ENCODE measurements at regions not wholly inside any gene's neighbourhood (a gene's known extent, or its start where the extent isn't known, plus 50 kb on each side); places are given as distances from the start of the nearest gene placed in this dataset.

DNA sequence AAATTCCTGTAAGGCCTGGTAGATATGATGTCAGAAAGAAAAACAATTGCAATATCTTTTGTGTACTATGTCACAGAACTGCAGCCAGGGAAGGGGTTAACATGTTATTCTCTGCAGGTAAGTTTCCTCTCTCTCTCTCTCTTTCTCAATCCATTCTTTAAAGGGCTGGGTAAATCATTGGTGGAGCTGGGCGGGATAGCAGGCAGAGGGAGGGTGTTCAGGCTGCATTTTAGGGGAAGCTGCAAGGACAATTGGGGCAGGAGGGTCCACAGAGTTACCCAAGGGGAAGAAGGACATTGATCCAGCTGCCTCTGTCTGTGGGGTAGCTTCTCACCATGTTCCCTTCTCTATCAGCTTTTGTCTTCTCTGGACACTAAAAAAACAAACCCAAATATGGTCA, 153.9 kb upstream of the BMPER start:
- Histone ChIP-seq H3K27me3 (ENCODE audit: control insufficient read depth, insufficient read depth, low read length) (no peaks in the 10 kb centered on the region), H3K4me3 (ENCODE audit: low read depth, low read length) (no peak overlapping the region), H3K9me3 (ENCODE audit: control insufficient read depth in 2 of 2, low read length in 2 of 2) (no peaks in the 10 kb centered on the region), H3K4me1 (ENCODE audit: control insufficient read depth, insufficient read depth, low read length, poor library complexity, severe bottlenecking) (no peaks in the 10 kb centered on the region), H3K27ac (ENCODE audit: insufficient read depth, low read length, poor library complexity, severe bottlenecking) (no peak overlapping the region), H3K36me3 (ENCODE audit: control insufficient read depth, insufficient read depth, low read length) (no peaks in the 10 kb centered on the region)
- ATAC-seq (ENCODE audit: low read depth in 2 of 2) (no peak), DNase-seq (no peak)
- Mint-ChIP-seq H3K4me3 (no peak overlapping the region), H3K36me3 (no peaks in the 10 kb centered on the region), H3K27ac (no peak overlapping the region), H3K9me3 (peaks cover 0 to 6% (median 0%) of the 10 kb centered on the region in 7 donors), H3K27me3 (no peaks in the 10 kb centered on the region), H3K4me1 (no peaks in the 10 kb centered on the region)

DNA sequence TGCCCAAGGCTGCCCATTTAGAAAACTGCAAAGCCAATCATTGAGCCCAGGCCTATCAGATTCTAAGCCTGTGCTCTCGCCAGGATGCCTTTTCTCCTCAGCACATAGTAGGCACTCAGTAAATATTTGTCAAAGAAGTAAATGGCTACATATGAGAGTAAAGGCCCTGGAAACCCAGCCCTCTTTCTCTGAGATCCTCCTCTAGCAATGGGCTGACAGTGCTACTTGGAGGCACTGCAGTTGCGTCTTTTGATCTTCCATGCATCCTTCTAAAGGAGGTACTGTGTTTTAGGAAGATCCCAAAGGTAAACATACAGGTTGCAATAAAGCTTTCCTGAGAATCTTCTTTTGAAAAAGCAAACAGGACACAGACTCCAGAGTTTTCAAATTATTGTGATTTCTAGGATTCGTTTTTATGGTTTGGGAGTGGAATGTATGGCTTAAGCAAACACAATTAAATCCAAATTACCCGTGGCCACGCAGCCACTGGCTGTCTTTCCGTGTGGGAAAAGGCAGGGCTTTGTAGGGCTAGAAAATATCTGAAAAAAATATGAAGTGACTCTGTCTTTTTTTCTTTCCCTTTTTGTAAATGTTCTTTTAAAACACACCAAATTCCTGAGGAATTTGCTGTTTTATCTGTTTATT, 151.3 kb upstream of the BMPER start:
- H3K27me3 ChIP-seq (ENCODE audit: control insufficient read depth, insufficient read depth, low read length), result no peaks in the 10 kb centered on the region
- Mint-ChIP-seq H3K36me3 (no peaks in the 10 kb centered on the region), H3K4me1 (no peaks in the 10 kb centered on the region), H3K27ac (no peak overlapping the region), H3K27me3 (no peaks in the 10 kb centered on the region), H3K4me3 (no peak overlapping the region), H3K9me3 (peaks cover 0 to 7% (median 0%) of the 10 kb centered on the region in 7 donors)
- H3K9me3 ChIP-seq (ENCODE audit: control insufficient read depth in 2 of 2, low read length in 2 of 2), result no peaks in the 10 kb centered on the region
- no peak for ATAC-seq (ENCODE audit: low read depth in 2 of 2)
- H3K36me3 ChIP-seq (ENCODE audit: control insufficient read depth, insufficient read depth, low read length), result no peaks in the 10 kb centered on the region
- H3K27ac ChIP-seq (ENCODE audit: insufficient read depth, low read length, poor library complexity, severe bottlenecking), result no peak overlapping the region
- no peaks in the 10 kb centered on the region for H3K4me1 ChIP-seq (ENCODE audit: control insufficient read depth, insufficient read depth, low read length, poor library complexity, severe bottlenecking)
- no peak for DNase-seq
- no peak overlapping the region for H3K4me3 ChIP-seq (ENCODE audit: low read depth, low read length)

DNA sequence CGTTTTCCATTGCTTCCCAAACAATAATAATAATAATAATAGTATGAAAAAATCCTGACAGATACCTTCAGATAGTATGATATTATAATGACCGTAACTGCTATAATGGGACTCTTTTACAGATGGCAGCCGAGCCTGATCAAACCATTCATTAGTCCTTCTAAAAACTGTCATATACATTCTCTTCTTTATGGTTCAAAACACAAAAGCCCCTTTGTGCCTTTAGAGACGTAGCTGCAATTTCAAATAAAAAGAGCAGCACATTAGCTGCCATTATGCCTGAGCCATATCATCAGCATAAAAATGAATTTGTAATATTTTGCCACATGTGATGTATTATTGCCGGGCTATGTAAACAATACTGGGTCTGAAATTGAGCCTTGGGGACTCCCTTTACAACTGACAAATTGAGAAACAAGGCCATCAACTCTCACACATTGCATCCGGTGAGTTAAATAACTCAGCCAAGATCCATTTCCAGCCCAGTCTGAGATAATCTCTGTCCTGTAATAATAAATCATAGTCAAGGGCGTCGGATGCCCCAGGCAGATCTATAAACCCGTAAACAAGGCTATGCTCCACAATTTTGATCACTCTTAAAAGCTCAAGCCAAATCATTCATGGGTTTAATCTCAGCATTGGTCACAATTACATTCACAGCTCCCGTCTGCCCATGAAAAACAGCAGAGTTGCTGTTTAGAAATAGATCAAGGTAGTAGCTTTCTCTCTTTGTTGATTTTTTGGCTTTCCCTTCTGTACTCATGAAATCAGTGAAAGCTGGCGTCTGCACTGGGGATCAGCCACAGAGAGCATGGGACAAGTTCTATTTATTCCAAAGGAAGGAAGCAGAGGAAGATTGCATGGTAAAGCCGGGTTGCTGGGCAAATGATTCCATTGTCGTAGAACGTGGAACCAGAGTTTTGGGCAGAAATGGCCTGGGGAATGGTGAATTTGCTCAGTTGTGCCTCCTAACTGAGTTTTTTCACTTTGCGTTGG, 150.1 kb upstream of the BMPER start:
- H3K36me3 Mint-ChIP-seq, result no peaks in the 10 kb centered on the region
- no peak overlapping the region for H3K27ac ChIP-seq (ENCODE audit: insufficient read depth, low read length, poor library complexity, severe bottlenecking)
- H3K36me3 ChIP-seq (ENCODE audit: control insufficient read depth, insufficient read depth, low read length), result no peaks in the 10 kb centered on the region
- no peaks in the 10 kb centered on the region for H3K27me3 ChIP-seq (ENCODE audit: control insufficient read depth, insufficient read depth, low read length)
- H3K4me3 ChIP-seq (ENCODE audit: low read depth, low read length), result no peak overlapping the region
- ATAC-seq (ENCODE audit: low read depth in 2 of 2) (no peak), DNase-seq (no peak)
- H3K4me1 Mint-ChIP-seq, result no peaks in the 10 kb centered on the region
- no peak overlapping the region for H3K4me3 Mint-ChIP-seq
- H3K4me1 ChIP-seq (ENCODE audit: control insufficient read depth, insufficient read depth, low read length, poor library complexity, severe bottlenecking), result no peaks in the 10 kb centered on the region
- no peaks in the 10 kb centered on the region for H3K27me3 Mint-ChIP-seq
- H3K9me3 Mint-ChIP-seq, result peaks cover 0 to 6% (median 0%) of the 10 kb centered on the region in 7 donors
- H3K27ac Mint-ChIP-seq, result no peak overlapping the region
- no peaks in the 10 kb centered on the region for H3K9me3 ChIP-seq (ENCODE audit: control insufficient read depth in 2 of 2, low read length in 2 of 2)

DNA sequence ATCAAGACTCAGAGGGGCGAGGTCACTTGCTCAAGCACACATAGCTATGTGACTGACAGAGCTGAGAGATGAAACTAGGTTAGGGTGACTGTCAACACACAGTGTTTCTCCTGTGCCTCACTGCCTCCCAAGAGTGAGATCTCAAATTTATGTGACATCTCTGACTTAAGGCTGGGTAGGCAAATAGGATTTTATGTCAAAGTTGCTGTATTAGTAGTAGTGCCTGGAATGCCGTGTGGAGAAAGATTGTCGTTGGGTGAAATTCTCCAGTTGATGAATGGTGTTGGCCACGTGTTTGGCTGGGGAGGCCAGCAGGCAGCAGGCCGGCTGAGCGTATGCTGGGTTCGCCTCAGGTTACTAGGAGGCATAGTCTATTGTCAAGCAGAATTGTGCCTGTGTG, 148.3 kb upstream of the BMPER start:
- Histone ChIP-seq H3K4me3 (ENCODE audit: low read depth, low read length) (no peak overlapping the region), H3K36me3 (ENCODE audit: control insufficient read depth, insufficient read depth, low read length) (no peaks in the 10 kb centered on the region), H3K27me3 (ENCODE audit: control insufficient read depth, insufficient read depth, low read length) (no peaks in the 10 kb centered on the region), H3K27ac (ENCODE audit: insufficient read depth, low read length, poor library complexity, severe bottlenecking) (no peak overlapping the region), H3K4me1 (ENCODE audit: control insufficient read depth, insufficient read depth, low read length, poor library complexity, severe bottlenecking) (no peaks in the 10 kb centered on the region), H3K9me3 (ENCODE audit: control insufficient read depth in 2 of 2, low read length in 2 of 2) (no peaks in the 10 kb centered on the region)
- Mint-ChIP-seq H3K36me3 (no peaks in the 10 kb centered on the region), H3K4me1 (no peaks in the 10 kb centered on the region), H3K4me3 (no peak overlapping the region), H3K9me3 (peaks cover 0 to 6% (median 0%) of the 10 kb centered on the region in 7 donors), H3K27me3 (no peaks in the 10 kb centered on the region), H3K27ac (no peak overlapping the region)
- DNase-seq, result no peak
- no peak for ATAC-seq (ENCODE audit: low read depth in 2 of 2)

DNA sequence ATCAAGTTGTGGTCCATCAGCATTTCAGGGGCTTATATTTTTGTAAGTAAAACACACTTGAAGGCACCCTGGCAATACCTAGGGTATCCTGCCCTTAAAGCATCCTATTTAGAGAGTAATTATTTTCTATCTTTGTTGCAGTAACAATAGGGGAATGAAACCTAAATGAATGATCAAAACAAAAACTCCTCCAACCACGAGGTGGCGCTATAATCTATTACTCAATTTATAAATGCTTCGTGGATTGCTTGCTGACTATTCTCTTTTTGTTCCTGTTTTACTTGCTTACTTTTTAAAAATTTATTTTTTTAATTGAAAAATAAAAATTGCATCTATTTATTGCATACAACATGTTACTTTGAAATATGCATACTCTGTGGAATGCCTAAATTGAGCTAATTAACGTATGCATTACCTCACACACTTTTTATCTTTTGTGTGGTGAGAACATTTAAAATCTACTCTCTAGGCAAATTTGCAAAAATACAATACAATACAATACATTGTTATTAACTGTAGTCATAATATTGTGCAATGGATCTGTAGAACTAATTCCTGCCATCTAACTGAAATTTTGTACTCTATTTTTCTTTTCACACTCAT, 147.7 kb upstream of the BMPER start:
- Mint-ChIP-seq H3K4me3 (no peak overlapping the region), H3K27me3 (no peaks in the 10 kb centered on the region), H3K4me1 (no peaks in the 10 kb centered on the region), H3K27ac (no peak overlapping the region), H3K9me3 (peaks cover 0 to 6% (median 0%) of the 10 kb centered on the region in 7 donors), H3K36me3 (no peaks in the 10 kb centered on the region)
- H3K27ac ChIP-seq (ENCODE audit: insufficient read depth, low read length, poor library complexity, severe bottlenecking), result no peak overlapping the region
- ATAC-seq (ENCODE audit: low read depth in 2 of 2), result no peak
- no peaks in the 10 kb centered on the region for H3K9me3 ChIP-seq (ENCODE audit: control insufficient read depth in 2 of 2, low read length in 2 of 2)
- no peak overlapping the region for H3K4me3 ChIP-seq (ENCODE audit: low read depth, low read length)
- peak in 1 of 3 donors; percentile 35 for DNase-seq
- H3K27me3 ChIP-seq (ENCODE audit: control insufficient read depth, insufficient read depth, low read length), result no peaks in the 10 kb centered on the region
- H3K36me3 ChIP-seq (ENCODE audit: control insufficient read depth, insufficient read depth, low read length), result no peaks in the 10 kb centered on the region
- no peaks in the 10 kb centered on the region for H3K4me1 ChIP-seq (ENCODE audit: control insufficient read depth, insufficient read depth, low read length, poor library complexity, severe bottlenecking)

DNA sequence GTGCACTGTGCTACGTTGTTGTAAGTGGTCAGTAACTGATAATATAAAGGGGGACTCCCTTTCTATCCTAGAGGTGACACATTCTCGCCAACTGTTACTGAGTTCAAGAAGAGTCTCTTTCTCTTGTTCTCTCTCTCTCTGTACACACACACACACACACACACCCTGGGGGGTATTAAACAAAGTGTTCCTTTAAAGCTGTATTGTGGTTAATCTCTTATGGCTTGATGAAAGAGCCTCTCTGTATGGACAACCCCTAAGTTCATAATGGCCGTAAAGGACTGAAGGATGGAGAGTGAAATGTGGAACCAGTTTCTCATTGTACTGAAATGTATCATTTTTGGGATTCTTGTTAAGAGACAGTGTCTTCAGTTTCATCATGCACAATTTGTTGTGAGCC, 145.2 kb upstream of the BMPER start:
- H3K4me3 ChIP-seq (ENCODE audit: low read depth, low read length), result no peak overlapping the region
- no peaks in the 10 kb centered on the region for H3K27me3 Mint-ChIP-seq
- no peaks in the 10 kb centered on the region for H3K9me3 ChIP-seq (ENCODE audit: control insufficient read depth in 2 of 2, low read length in 2 of 2)
- DNase-seq (no peak), ATAC-seq (ENCODE audit: low read depth in 2 of 2) (no peak)
- H3K4me1 ChIP-seq (ENCODE audit: control insufficient read depth, insufficient read depth, low read length, poor library complexity, severe bottlenecking), result no peaks in the 10 kb centered on the region
- no peaks in the 10 kb centered on the region for H3K4me1 Mint-ChIP-seq
- H3K4me3 Mint-ChIP-seq, result no peak overlapping the region
- no peaks in the 10 kb centered on the region for H3K27me3 ChIP-seq (ENCODE audit: control insufficient read depth, insufficient read depth, low read length)
- H3K9me3 Mint-ChIP-seq, result peaks cover 0 to 1% (median 0%) of the 10 kb centered on the region in 7 donors
- H3K27ac Mint-ChIP-seq, result no peak overlapping the region
- no peaks in the 10 kb centered on the region for H3K36me3 ChIP-seq (ENCODE audit: control insufficient read depth, insufficient read depth, low read length)
- H3K36me3 Mint-ChIP-seq, result peaks cover 3% of the 10 kb centered on the region
- H3K27ac ChIP-seq (ENCODE audit: insufficient read depth, low read length, poor library complexity, severe bottlenecking), result no peak overlapping the region

DNA sequence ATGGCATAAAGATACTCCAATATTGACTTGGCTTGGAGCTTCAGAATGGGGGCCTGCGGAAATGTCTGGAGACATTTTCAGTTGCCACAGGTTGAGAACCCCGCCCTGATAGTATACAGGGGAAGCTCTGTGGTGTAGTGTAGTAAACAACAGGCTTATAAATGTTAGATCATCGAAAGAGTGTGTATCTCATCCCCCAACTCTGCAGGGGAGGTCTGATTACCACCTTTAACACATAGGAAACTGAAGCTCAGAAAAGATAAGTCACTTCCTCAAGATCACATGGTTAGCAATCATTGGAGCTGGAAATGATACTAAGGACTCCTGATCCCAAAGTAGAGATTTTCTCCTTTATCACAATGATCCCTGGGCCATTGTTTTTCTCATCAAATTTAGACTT, 144.5 kb upstream of the BMPER start:
- Histone ChIP-seq H3K9me3 (ENCODE audit: control insufficient read depth in 2 of 2, low read length in 2 of 2) (no peaks in the 10 kb centered on the region), H3K27me3 (ENCODE audit: control insufficient read depth, insufficient read depth, low read length) (no peaks in the 10 kb centered on the region), H3K27ac (ENCODE audit: insufficient read depth, low read length, poor library complexity, severe bottlenecking) (no peak overlapping the region), H3K36me3 (ENCODE audit: control insufficient read depth, insufficient read depth, low read length) (no peaks in the 10 kb centered on the region), H3K4me3 (ENCODE audit: low read depth, low read length) (no peak overlapping the region), H3K4me1 (ENCODE audit: control insufficient read depth, insufficient read depth, low read length, poor library complexity, severe bottlenecking) (no peaks in the 10 kb centered on the region)
- Mint-ChIP-seq H3K4me3 (no peak overlapping the region), H3K36me3 (peaks cover 3% of the 10 kb centered on the region), H3K9me3 (peaks cover 0 to 1% (median 0%) of the 10 kb centered on the region in 7 donors), H3K27me3 (no peaks in the 10 kb centered on the region), H3K27ac (no peak overlapping the region), H3K4me1 (no peaks in the 10 kb centered on the region)
- DNase-seq (no peak), ATAC-seq (ENCODE audit: low read depth in 2 of 2) (no peak)

Data from CD4-positive, CD25-positive, alpha-beta regulatory T cell (primary cell).